ENCODE measurements at regions not wholly inside any gene's neighbourhood (a gene's known extent, or its start where the extent isn't known, plus 50 kb on each side); places are given as distances from the start of the nearest gene placed in this dataset.

DNA sequence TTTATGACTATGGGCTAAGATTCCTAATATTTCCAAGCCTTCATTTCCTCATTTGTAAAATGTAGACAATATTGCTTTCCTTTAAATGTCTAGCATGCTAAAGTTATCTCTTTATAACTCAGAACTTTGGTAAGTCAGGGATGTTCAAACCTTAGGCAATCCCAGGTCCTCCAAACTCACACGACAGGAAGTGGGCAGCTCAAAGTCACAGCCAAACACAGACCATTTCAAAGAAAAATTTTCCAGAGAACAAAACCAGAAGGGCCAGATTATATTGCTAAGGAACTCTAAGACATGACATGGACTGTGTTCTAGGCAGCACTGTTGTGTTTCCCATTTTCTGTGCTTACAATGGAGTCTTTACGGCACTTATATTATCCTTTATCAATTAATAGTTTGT, 87.8 kb upstream of the DYNC1I1 start:
- H3K4me3 ChIP-seq (replicated peaks in 1 of 2; ENCODE audit: low read depth in 2 of 2, low read length in 2 of 2): no peak overlapping the region
- no peak for DNase-seq (ENCODE audit: low read depth in 2 of 2)
- TF ChIP-seq, protein P1, sequence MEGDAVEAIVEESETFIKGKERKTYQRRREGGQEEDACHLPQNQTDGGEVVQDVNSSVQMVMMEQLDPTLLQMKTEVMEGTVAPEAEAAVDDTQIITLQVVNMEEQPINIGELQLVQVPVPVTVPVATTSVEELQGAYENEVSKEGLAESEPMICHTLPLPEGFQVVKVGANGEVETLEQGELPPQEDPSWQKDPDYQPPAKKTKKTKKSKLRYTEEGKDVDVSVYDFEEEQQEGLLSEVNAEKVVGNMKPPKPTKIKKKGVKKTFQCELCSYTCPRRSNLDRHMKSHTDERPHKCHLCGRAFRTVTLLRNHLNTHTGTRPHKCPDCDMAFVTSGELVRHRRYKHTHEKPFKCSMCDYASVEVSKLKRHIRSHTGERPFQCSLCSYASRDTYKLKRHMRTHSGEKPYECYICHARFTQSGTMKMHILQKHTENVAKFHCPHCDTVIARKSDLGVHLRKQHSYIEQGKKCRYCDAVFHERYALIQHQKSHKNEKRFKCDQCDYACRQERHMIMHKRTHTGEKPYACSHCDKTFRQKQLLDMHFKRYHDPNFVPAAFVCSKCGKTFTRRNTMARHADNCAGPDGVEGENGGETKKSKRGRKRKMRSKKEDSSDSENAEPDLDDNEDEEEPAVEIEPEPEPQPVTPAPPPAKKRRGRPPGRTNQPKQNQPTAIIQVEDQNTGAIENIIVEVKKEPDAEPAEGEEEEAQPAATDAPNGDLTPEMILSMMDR (IDR thresholded peaks at IDR 0.05; ENCODE audit: low read depth, low read length): no peak

DNA sequence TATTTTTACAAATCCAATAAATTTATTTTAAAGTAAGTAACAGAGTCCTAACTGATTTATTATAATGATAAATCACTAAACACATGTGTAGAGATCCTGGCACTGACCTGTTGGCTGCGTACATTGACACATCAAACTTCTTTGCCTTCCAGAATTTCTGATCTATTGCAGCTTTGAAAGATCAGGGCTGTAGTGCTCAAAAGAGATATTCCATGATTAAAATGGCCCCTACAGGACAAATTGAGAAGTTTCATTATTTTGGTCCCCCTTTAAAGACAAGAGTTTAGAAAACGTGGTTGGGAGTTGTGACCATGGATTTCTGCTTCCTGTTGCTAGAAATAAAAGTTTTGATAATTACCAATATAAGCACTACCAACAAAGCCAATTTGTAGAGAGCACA, 87.7 kb upstream of the PDK4 start:
- DNase-seq (ENCODE audit: low read depth in 2 of 2): peak; percentile 70 to 78
- TF ChIP-seq, protein P1 (IDR thresholded peaks at IDR 0.05; ENCODE audit: low read depth, low read length): peak; percentile 42
- no peak overlapping the region for H3K4me3 ChIP-seq (replicated peaks in 1 of 2; ENCODE audit: low read depth in 2 of 2, low read length in 2 of 2)

DNA sequence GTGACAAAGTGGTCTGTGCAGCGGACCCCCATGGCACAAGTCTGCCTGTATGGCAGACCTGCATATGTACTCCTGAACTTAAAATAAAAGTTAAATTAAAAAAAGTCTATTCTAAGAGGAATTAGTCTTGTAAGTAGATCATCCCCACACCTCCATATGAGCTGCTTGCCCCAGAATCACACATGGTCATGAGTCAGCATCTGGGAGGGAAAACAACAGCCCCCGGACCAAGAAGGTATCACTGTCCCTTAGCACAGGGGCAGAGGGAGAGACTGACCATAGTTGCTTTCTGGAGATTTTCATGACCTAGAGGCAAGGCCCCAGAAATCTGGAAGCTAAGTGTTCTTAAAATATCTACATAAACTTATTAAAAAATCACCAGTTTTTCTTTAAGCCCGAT, 86.6 kb upstream of the PDK4 start:
- H3K4me3 ChIP-seq (replicated peaks in 1 of 2; ENCODE audit: low read depth in 2 of 2, low read length in 2 of 2): no peak overlapping the region
- peak; percentile 4 to 6 for DNase-seq (ENCODE audit: low read depth in 2 of 2)
- TF ChIP-seq, protein P1 (IDR thresholded peaks at IDR 0.05; ENCODE audit: low read depth, low read length): no peak

DNA sequence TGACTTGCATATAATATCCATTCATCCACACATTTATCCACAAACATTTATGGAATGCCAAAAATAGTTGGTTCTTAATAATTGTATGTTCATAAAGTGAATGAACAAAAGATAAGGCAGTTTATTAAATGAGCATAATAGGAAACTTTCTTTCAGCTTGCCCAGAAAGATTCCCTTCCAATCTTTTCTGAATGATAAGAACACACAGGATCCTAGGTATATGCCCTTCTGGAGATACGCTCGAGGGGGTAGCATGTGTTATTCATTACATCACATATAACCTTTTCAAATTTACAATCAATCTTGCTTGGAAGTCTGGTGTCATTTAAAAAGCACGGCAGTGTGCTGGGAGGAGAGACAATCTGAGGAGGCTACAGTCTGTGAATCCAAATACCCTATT, 80.4 kb upstream of the PDK4 start:
- H3K4me3 ChIP-seq (replicated peaks in 1 of 2; ENCODE audit: low read depth in 2 of 2, low read length in 2 of 2): no peak overlapping the region
- TF ChIP-seq, protein P1 (IDR thresholded peaks at IDR 0.05; ENCODE audit: low read depth, low read length): no peak
- no peak for DNase-seq (ENCODE audit: low read depth in 2 of 2)

DNA sequence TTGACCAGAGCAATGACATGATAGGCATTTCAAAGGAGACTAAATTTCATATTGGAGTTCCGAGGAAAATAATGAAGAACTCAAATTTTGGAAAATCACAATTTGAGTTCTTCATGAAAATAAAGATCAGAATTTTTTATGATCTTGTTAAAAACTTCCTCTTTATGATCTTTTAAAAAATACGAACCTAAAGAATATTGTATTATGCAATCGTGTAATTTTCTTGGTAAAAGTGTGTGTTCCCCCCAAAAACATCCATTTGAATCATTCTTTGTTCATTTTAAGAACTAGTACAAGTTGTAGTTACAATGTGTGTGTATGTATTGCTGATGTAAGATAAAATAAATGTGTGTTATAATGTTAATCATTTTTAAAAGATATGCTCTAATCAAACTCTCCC, 79.3 kb upstream of the PDK4 start:
- TF ChIP-seq, protein P1 (IDR thresholded peaks at IDR 0.05; ENCODE audit: low read depth, low read length): no peak
- no peak overlapping the region for H3K4me3 ChIP-seq (replicated peaks in 1 of 2; ENCODE audit: low read depth in 2 of 2, low read length in 2 of 2)
- DNase-seq (ENCODE audit: low read depth in 2 of 2): no peak

- TF ChIP-seq, protein P1 (IDR thresholded peaks at IDR 0.05; ENCODE audit: low read depth, low read length): no peak
- no peak overlapping the region for H3K4me3 ChIP-seq (replicated peaks in 1 of 2; ENCODE audit: low read depth in 2 of 2, low read length in 2 of 2)
- DNase-seq (ENCODE audit: low read depth in 2 of 2): no peak
Observed at GRCh38 chr7:95675016-95675415, 78.7 kb upstream of the PDK4 start.

DNA sequence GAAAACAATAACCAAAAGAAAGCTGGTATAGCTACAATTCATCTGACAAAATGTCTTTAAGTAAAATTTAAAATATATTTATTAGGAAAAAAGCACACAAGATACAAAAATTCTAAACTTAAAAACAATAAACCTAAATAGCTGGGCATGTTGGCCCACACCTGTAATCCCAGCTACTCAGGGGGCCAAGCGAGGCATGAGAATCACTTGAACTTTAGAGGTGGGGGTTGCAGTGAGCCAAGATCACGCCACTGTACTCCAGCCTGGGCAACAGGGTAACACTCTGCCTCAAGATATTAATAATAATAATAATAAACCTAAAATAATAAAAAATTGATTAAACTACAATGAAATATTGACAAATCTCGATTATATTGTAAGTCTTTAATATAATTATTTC, 77.8 kb upstream of the PDK4 start:
- no peak for DNase-seq (ENCODE audit: low read depth in 2 of 2)
- H3K4me3 ChIP-seq (replicated peaks in 1 of 2; ENCODE audit: low read depth in 2 of 2, low read length in 2 of 2): no peak overlapping the region
- TF ChIP-seq, protein P1 (IDR thresholded peaks at IDR 0.05; ENCODE audit: low read depth, low read length): no peak

All from cardiac fibroblast (primary cell).